ENCODE measurements at regions not wholly inside any gene's neighbourhood (a gene's known extent, or its start where the extent isn't known, plus 50 kb on each side); places are given as distances from the start of the nearest gene placed in this dataset.

DNA sequence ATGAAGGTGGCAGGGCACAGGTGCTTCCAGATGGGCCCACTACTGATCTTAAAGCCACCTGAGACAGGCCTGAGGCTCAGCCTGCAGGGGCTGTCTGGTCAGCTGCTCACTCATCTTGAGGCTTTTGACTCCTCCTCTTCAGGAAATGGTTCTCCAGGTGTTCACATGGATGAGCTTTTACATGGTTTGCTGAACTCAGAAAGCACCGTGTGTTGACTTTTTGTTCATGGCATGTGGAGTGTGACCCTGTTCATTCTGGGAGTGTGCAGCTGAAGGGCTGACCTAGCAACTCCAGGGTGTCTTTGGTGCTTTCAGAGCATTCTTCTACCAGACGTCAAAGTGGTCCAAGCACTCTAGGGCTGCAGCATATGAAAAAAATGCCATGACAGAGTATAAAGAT is 111.1 kb downstream of the CCNG2 start:
- no peak for TF ChIP-seq POLR2A (IDR thresholded peaks at IDR 0.05; ENCODE audit: low read depth, low read length)
- no peak for TF ChIP-seq POLR2AphosphoS5 (IDR thresholded peaks at IDR 0.05; ENCODE audit: low read depth, low read length)
- TF ChIP-seq TAF1 (IDR thresholded peaks at IDR 0.05; ENCODE audit: borderline replicate concordance, low read depth, low read length): no peak
